GOT3 (cell line): ENCODE measurements at regions not wholly inside any gene's neighbourhood (a gene's known extent, or its start where the extent isn't known, plus 50 kb on each side); places are given as distances from the start of the nearest gene placed in this dataset.

Source experiments
- DNase-seq: peaks from one replicate; lab custom pipeline; 2025; ENCODE audit warnings: mixed read lengths; lab: John Stamatoyannopoulos, UW

GRCh38 chr4:129167640-129168260, 71.8 kb downstream of the C4orf33 start:
- DNase-seq = no peak

- DNase-seq = no peak
Observed at GRCh38 chr4:129172181-129172580, 76.2 kb downstream of the C4orf33 start.

GRCh38 chr4:129176864-129177263, 80.9 kb downstream of the C4orf33 start:
- no peak for DNase-seq

GRCh38 chr4:129179276-129179675, 83.3 kb downstream of the C4orf33 start:
- DNase-seq = no peak

GRCh38 chr4:129189630-129190029, 93.7 kb downstream of the C4orf33 start:
- no peak for DNase-seq

- DNase-seq = no peak
Observed at GRCh38 chr4:129193357-129194100, 97.6 kb downstream of the C4orf33 start.

GRCh38 chr4:129208481-129208880, 112.5 kb downstream of the C4orf33 start:
- DNase-seq = no peak

GRCh38 chr4:129213692-129214091, 117.7 kb downstream of the C4orf33 start:
- DNase-seq = no peak

GRCh38 chr4:129218360-129218759, 122.4 kb downstream of the C4orf33 start:
- DNase-seq = no peak

GRCh38 chr4:129218897-129219296, 122.9 kb downstream of the C4orf33 start:
- DNase-seq = no peak

- DNase-seq = no peak
Observed at GRCh38 chr4:129220254-129220653, 124.3 kb downstream of the C4orf33 start.

GRCh38 chr4:129223945-129224344, 128.0 kb downstream of the C4orf33 start:
- DNase-seq = no peak

- DNase-seq = no peak
Observed at GRCh38 chr4:129230846-129231245, 134.9 kb downstream of the C4orf33 start.

- no peak for DNase-seq
Observed at GRCh38 chr4:129231945-129232588, 136.1 kb downstream of the C4orf33 start.

- no peak for DNase-seq
Observed at GRCh38 chr4:129232589-129233337, 136.8 kb downstream of the C4orf33 start.

- no peak for DNase-seq
Observed at GRCh38 chr4:129233691-129234090, 137.7 kb downstream of the C4orf33 start.

GRCh38 chr4:129236351-129236750, 140.4 kb downstream of the C4orf33 start:
- no peak for DNase-seq

GRCh38 chr4:129239088-129239487, 143.1 kb downstream of the C4orf33 start:
- DNase-seq = no peak

- DNase-seq = no peak
Observed at GRCh38 chr4:129240816-129241215, 144.9 kb downstream of the C4orf33 start.

- DNase-seq = no peak
Observed at GRCh38 chr4:129246145-129246544, 150.2 kb downstream of the C4orf33 start.

- no peak for DNase-seq
Observed at GRCh38 chr4:129246910-129247461, 151.0 kb downstream of the C4orf33 start.

GRCh38 chr4:129248621-129249020, 152.7 kb downstream of the C4orf33 start:
- DNase-seq = no peak
